OCI-LY1 (cell line): ENCODE measurements at regions not wholly inside any gene's neighbourhood (a gene's known extent, or its start where the extent isn't known, plus 50 kb on each side); places are given as distances from the start of the nearest gene placed in this dataset.

Experiments used
- EZH2 ChIP-seq: fragments of 200-600 bp; sonication (generic), shearing (Covaris generic); IDR thresholded peaks from 2 replicates; pipeline ENCODE4 v1.8.0; 2017; ENCODE audit warnings: borderline replicate concordance, mixed run types, mild to moderate bottlenecking, antibody characterized with exemption, low read length, moderate library complexity, mixed read lengths
- TF ChIP-seq, protein P1 (sequence below): fragments of 200-600 bp; sonication (generic), shearing (Covaris generic); IDR thresholded peaks from 2 replicates; pipeline ENCODE4 v1.5.1; 2017; ENCODE audit warnings: mild to moderate bottlenecking, antibody characterized with exemption, low read length, moderate library complexity, mixed read lengths

DNA sequence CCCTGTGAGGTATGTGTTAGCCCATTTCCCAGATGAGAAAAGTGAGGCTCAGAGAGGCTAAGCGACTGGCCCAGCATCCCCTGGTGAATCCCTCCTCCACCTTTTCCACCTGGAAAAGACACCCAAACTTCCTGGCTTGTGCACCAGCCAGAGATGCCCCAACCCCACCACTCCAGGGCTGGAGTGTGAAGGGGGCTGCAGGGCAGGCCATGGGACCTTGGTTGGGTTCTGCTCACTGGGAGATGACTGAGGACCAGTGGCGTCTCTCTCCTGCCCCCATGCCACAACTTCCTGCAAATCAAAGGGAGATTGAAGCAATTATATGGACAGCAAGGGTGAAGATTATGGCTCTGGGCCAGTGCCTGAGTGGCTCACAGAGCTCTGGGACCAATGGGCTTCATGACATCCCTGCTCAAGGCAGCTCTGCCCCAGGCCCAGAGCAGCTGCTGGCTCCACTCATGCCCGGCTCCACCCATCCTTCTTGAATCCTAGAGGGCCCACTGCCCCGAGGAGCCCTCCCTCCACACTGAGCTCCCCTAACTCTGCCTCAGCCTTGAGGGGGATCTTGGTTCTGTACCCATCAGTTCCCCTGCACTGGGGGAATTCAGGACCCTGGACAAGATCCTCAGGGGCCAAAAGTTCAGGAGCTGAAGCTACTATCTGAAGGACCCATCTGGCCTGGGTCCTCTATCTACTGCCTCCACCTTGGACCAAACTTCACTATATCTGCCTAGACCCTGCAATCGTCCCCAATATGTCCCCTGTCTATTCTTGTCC is 416.9 kb downstream of the PTPRU start:
- TF ChIP-seq EZH2 = no peak
- TF ChIP-seq, protein P1, sequence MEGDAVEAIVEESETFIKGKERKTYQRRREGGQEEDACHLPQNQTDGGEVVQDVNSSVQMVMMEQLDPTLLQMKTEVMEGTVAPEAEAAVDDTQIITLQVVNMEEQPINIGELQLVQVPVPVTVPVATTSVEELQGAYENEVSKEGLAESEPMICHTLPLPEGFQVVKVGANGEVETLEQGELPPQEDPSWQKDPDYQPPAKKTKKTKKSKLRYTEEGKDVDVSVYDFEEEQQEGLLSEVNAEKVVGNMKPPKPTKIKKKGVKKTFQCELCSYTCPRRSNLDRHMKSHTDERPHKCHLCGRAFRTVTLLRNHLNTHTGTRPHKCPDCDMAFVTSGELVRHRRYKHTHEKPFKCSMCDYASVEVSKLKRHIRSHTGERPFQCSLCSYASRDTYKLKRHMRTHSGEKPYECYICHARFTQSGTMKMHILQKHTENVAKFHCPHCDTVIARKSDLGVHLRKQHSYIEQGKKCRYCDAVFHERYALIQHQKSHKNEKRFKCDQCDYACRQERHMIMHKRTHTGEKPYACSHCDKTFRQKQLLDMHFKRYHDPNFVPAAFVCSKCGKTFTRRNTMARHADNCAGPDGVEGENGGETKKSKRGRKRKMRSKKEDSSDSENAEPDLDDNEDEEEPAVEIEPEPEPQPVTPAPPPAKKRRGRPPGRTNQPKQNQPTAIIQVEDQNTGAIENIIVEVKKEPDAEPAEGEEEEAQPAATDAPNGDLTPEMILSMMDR = no peak
